Bronchial epithelial cell (primary cell): ENCODE measurements at regions not wholly inside any gene's neighbourhood (a gene's known extent, or its start where the extent isn't known, plus 50 kb on each side); places are given as distances from the start of the nearest gene placed in this dataset.
"Not testable (repeated sequence)": the region's sequence is repeated elsewhere in the genome, so short reads cannot be mapped to it uniquely, and the experiment has no call there.

Source experiments
- DNase-seq: peaks from one replicate; pipeline ENCODE4 v3.0.0-alpha.2; 2010; ENCODE audit warnings: low read depth
- FAIRE-seq: peaks from 2 replicates; lab custom pipeline; 2011; peaks lifted over from hg19 to GRCh38; lab: Jason Lieb, UNC
- H3K27me3 ChIP-seq: 2 replicates; pipeline ENCODE4 v1.5.1; 2011; ENCODE audit warnings: low read length; ENCODE audit not compliant: control insufficient read depth, insufficient read depth
- H3K36me3 ChIP-seq: 2 replicates; pipeline ENCODE4 v1.5.1; 2011; ENCODE audit warnings: low read length; ENCODE audit not compliant: control insufficient read depth, insufficient read depth
- H3K4me3 ChIP-seq: 2 replicates; pipeline ENCODE4 v1.5.1; 2011; ENCODE audit warnings: mild to moderate bottlenecking, low read depth, low read length, control low read depth
- TF ChIP-seq, protein P1 (sequence below): IDR thresholded peaks from 2 replicates; pipeline ENCODE4 v1.5.1; 2011; ENCODE audit warnings: mild to moderate bottlenecking, moderate library complexity, low read length, control low read depth, inconsistent platforms; ENCODE audit not compliant: insufficient read depth, severe bottlenecking

DNA sequence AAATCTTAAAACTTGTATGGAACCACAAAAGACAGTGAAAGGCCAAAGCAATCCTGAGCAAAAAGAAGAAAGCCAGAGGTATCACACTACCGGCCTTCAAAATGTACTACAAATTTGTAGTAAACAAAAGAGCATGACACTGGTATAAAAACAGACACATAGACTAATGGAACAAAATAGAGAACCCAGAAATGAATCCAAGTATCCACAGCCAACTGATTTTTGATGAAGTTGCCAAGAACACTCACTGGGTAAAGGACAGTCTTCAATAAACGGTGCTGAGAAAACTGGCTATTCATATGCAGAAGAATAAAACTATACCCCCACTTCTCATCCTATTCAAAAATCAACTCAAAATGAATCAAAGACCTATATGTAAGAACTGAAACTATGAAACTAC is 390.1 kb downstream of the PRELID2 start:
- TF ChIP-seq, protein P1, sequence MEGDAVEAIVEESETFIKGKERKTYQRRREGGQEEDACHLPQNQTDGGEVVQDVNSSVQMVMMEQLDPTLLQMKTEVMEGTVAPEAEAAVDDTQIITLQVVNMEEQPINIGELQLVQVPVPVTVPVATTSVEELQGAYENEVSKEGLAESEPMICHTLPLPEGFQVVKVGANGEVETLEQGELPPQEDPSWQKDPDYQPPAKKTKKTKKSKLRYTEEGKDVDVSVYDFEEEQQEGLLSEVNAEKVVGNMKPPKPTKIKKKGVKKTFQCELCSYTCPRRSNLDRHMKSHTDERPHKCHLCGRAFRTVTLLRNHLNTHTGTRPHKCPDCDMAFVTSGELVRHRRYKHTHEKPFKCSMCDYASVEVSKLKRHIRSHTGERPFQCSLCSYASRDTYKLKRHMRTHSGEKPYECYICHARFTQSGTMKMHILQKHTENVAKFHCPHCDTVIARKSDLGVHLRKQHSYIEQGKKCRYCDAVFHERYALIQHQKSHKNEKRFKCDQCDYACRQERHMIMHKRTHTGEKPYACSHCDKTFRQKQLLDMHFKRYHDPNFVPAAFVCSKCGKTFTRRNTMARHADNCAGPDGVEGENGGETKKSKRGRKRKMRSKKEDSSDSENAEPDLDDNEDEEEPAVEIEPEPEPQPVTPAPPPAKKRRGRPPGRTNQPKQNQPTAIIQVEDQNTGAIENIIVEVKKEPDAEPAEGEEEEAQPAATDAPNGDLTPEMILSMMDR: no peak
- DNase-seq: no peak
- FAIRE-seq: no peak
- H3K36me3 ChIP-seq: no peaks in the 10 kb centered on the region
- no peaks in the 10 kb centered on the region for H3K27me3 ChIP-seq
- H3K4me3 ChIP-seq: no peak overlapping the region

DNA sequence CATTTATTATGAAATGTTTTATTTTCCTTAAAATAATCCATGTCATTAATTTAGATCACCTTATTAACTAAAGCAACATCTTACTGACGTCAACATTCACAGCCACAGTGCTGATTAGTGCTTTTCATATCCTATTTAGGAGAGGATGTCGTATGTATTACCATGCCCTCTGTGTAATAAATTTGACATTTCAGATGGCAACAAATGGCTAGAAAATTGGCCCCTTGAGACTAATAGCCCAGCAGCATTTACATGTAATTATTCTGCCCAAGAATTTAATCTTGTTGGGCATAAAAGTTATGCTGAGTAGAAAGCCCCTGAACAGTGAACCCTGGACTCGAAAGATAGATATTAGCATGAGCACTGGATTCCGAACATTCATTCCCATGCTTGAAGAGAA is 391.2 kb downstream of the PRELID2 start:
- TF ChIP-seq, protein P1: no peak
- no peak for FAIRE-seq
- no peak for DNase-seq
- no peaks in the 10 kb centered on the region for H3K36me3 ChIP-seq
- no peak overlapping the region for H3K4me3 ChIP-seq
- no peaks in the 10 kb centered on the region for H3K27me3 ChIP-seq

DNA sequence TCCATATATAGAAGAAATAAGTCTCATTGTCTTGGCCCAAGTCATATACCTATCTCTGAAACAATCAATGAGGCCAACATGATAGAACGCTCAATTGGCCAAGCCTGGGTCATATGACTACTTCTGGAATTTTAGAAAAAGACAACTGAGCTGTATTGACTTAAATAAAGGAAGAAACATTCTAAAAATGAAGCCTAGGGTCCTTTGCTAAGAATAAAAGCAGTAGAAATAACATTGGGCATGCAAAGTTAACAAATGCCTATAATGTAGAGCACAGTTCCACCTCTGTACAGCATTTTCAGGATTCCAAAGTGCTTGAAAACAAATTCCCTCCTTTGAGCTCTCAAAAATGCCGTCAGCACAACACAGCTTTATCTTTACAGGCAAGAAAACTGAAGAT is 391.8 kb downstream of the PRELID2 start:
- FAIRE-seq (no peak), DNase-seq (no peak)
- Histone ChIP-seq H3K4me3 (no peak overlapping the region), H3K27me3 (no peaks in the 10 kb centered on the region), H3K36me3 (no peaks in the 10 kb centered on the region)
- TF ChIP-seq, protein P1: no peak

DNA sequence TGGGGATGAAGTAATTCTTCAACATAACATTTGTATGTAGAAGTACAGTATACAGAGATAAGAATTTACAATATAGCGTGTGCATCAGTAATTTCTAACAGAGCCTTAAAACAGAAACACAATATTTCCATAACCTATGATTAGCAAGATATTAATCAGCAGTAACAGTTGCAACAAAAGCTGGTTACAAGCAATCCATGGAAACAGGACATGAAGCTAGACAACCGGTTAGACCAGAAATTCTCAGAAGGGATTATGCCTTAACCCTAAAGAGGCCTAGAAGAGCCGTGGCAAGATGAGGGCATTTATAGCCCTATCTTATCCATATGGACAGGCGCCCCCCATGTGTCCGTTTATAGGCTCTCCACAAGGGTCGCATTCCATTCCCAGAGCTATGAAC is 392.5 kb downstream of the PRELID2 start:
- DNase-seq, H3K27me3 ChIP-seq, FAIRE-seq, H3K36me3 ChIP-seq, H3K4me3 ChIP-seq: not testable (repeated sequence)

DNA sequence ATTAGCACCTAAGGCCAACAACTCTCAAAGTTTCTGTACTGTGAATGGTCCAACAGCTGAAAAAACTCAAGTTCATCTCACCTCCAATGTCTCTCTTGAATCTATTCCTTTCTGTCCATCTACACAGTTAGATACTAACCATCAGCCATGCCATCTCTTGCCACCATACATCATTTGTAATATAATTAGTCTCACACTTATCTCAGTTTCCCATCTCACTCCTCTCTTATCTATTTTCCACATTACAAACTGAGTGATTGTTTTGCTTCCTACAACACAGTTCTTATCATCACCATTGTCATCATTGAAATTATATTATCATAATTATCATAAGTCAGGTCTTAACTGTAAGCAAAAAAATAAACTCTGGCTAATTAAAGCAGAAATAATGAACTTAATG is 393.9 kb downstream of the PRELID2 start:
- H3K27me3 ChIP-seq: no peaks in the 10 kb centered on the region
- FAIRE-seq: no peak
- H3K4me3 ChIP-seq: no peak overlapping the region
- no peak for DNase-seq
- TF ChIP-seq, protein P1: no peak
- H3K36me3 ChIP-seq: no peaks in the 10 kb centered on the region

DNA sequence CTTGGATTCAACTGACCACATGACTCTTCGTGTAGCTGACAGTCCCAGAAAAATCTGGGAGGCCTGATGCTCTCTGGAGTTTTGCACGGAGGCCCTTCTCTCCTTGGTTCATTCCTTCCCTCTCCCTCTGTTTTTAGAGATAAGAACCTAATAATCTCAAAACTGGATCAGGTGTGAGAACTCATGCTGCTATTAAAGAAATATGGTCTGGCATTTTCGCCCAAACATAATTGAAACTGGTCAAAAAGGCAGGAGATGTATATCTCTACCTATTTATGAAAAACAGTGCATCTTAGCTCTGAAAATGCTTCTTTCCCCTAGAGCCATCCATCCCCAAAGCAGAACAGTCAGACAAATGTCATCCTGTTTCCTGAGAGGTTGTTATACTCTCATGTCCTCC is 397.5 kb downstream of the PRELID2 start:
- H3K4me3 ChIP-seq: no peak overlapping the region
- DNase-seq: no peak
- no peaks in the 10 kb centered on the region for H3K36me3 ChIP-seq
- TF ChIP-seq, protein P1: no peak
- no peak for FAIRE-seq
- no peaks in the 10 kb centered on the region for H3K27me3 ChIP-seq
